ENCODE measurements at regions not wholly inside any gene's neighbourhood (a gene's known extent, or its start where the extent isn't known, plus 50 kb on each side); places are given as distances from the start of the nearest gene placed in this dataset.
"Not testable (repeated sequence)": the region's sequence is repeated elsewhere in the genome, so short reads cannot be mapped to it uniquely, and the experiment has no call there.

- no peak for DNase-seq
Observed at GRCh38 chr5:174953871-174954270, 229.5 kb downstream of the MSX2 start.

GRCh38 chr5:174951151-174951780, 226.9 kb downstream of the MSX2 start:
- DNase-seq: peak; percentile 58

DNA sequence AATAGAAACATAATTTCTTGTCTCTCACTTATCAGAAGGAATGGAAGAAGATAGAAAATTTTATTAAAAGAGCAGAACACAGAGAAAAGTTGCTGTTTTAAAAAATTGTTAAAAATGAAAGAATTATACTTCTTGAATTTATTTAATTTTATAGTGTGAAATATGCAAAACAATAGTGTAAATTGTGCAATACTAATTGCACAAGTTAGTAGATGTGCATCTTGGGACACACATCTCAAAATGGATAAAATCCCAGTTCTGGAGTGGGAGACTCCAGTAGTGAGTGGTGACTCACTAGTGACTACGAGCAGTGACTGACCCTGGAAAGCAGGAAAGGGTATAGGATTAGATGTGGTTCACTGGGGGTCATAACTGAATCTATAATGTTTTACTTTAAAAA, 223.2 kb downstream of the MSX2 start:
- no peak for DNase-seq

GRCh38 chr5:174945853-174946252, 221.5 kb downstream of the MSX2 start:
- DNase-seq: no peak

DNA sequence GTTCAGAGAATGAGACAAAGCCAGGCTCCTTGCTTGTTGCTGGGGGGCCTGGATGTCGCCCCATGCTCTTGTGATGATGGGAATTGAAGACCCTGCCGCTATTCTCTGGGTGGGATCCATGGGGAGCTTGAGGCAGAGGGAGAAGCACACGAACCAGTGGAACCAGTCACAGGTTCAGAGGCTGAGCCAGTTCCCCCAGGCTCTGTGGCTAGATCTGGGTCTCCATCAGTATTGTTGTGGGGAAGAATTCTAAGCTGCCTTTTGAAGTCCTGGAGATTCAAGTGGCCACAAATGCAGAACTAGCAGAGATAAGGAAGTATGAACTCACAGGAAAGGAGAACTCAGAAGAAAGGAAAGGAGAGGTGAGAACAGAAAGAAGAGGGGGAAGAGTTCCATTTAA, 219.4 kb downstream of the MSX2 start:
- no peak for DNase-seq

GRCh38 chr5:174943002-174943401, 218.6 kb downstream of the MSX2 start:
- not testable (repeated sequence) for DNase-seq

- DNase-seq: no peak
Observed at GRCh38 chr5:174937201-174938123, 213.1 kb downstream of the MSX2 start.

GRCh38 chr5:174935854-174936474, 211.6 kb downstream of the MSX2 start:
- peak; percentile 73 for DNase-seq

DNA sequence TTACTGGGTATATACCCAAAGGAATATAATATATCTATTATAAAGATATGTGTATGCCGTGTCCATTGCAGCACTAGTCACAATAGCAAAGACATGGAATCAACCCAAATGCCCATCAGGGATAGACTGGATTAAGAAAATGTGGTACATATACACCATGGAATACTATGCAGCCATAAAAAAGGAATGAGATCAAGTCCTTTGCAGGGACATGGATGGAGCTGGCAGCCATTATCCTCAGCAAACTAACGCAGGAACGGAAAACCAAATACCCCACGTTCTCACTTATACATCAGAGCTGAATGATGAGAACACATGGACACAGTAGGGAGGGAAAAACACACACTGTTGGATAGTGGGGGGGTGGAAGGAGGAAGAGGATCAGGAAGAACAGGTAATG, 206.7 kb downstream of the MSX2 start:
- DNase-seq: not testable (repeated sequence)

GRCh38 chr5:174925586-174925985, 201.2 kb downstream of the MSX2 start:
- DNase-seq: no peak

DNA sequence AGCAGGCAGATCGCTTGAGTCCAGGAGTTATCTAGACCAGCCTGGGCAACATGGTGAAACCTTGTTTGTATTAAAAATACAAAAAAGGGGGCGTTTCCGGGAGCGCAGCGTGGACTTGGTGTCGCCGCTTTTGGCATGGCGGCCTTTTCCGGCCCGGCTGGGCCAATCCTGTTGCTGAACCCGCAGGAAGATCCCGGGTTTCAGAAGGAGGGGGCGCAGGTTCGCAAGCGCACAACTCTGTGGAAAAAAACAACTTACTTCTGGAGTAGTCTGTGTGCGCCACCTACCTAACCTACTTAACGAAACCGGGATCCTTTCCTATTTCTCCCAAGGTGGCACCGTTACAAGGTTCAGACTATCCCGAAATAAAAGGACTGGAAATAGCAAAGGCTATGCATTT, 198.6 kb downstream of the MSX2 start:
- DNase-seq: no peak

DNA sequence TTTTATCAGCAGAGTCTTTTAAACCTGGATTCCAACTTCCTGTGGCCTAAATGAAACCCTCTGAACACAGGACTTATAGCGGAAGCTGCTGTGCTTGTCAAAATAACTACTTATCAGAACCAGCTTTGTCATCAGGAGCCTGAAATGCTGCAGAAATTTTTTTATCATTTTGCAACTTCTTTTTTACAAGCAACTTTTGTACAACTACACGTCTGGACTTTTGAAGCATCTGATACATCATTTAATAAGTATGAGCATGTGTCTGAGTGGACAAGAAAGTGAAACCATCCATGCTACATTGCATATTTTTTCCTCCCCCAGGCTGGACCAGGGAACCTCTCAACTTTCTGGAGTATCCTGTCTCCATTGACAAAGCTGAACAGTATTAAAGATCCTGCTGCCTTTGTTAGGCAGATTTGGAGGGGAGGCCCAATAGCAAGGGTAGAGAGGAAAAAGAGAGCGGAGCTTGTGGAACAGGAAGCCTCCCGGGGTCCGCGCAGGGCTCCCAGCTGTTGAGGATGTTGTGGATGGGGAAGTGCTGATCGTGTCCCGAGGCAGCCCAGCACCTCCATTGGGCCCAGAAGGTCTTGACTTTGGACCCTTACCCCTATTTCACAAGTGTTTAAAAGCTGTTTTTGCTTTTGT, 196.6 kb downstream of the MSX2 start:
- no peak for DNase-seq

DNA sequence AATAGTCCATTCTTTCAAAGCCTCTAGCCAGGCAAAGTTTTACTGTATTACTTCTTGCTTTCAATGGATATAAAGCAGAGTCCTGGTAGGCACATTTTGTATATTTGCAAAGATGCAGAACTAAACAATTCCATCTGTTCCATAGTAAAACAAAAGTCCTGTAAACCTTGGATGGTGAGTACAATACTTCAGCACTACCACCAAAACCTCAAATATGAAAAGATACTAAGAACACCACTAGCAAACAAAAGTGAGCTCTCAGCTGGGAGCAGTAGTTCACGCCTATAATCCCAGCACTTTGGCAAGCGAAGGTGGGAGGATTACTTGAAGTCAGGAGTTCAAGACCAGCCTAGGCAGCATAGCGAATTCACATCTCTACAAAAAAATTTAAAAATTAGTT, 195.0 kb downstream of the MSX2 start:
- no peak for DNase-seq

- DNase-seq: no peak
Observed at GRCh38 chr5:174918655-174919054, 194.3 kb downstream of the MSX2 start.

GRCh38 chr5:174917976-174918554, 193.7 kb downstream of the MSX2 start:
- no peak for DNase-seq

- not testable (repeated sequence) for DNase-seq
Observed at GRCh38 chr5:174917435-174917834, 193.1 kb downstream of the MSX2 start.

DNA sequence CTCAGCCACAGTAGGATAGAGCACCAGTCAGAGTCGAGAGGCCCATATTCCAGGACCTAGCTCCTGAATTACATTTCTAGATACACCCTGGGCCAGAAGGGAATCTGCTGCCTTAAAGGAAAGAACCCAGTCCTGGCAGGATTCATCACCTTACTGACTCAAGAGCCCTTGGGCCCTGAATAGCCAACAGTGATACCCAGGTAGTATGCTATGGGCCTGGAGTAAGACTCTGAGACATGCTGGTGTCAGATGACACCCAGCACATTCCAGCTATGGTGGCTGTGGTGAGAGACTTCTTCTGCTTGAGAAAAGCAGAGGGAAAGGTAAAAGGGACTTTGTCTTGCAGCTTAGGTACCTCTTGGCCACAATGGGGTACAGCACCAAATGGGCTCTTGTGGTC, 192.5 kb downstream of the MSX2 start:
- not testable (repeated sequence) for DNase-seq

DNA sequence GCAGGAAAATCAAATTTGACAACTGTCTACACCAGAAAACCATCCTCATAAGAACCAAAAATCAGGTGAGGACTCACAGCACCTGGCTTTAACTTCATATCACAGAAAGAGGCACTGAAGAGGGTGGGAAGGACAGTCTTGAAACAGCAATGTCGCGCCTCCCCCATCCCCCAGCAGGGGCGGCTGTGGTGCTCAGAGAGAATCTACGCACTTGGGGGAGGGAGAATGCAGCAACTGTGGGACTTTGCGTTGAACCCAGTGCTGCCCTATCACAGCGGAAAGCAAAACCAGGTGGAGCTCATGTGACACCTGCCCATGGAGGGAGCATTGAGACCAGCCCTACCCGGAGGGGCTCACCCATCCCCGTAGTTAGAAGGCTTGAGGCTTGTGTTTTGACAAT, 191.8 kb downstream of the MSX2 start:
- no peak for DNase-seq

GRCh38 chr5:174911118-174911517, 186.7 kb downstream of the MSX2 start:
- DNase-seq: no peak

GRCh38 chr5:174910245-174910737, 185.9 kb downstream of the MSX2 start:
- DNase-seq: peak; percentile 79

GRCh38 chr5:174903172-174903732, 178.9 kb downstream of the MSX2 start:
- DNase-seq: no peak

GRCh38 chr5:174901336-174901735, 177.0 kb downstream of the MSX2 start:
- DNase-seq: no peak

Data from stimulated activated CD8-positive, alpha-beta memory T cell treated with anti-CD3 and anti-CD28 coated beads, Interleukin-4, amount 100 ng/mL, for 48 hours (primary cell).